ENCODE measurements at regions not wholly inside any gene's neighbourhood (a gene's known extent, or its start where the extent isn't known, plus 50 kb on each side); places are given as distances from the start of the nearest gene placed in this dataset.

DNA sequence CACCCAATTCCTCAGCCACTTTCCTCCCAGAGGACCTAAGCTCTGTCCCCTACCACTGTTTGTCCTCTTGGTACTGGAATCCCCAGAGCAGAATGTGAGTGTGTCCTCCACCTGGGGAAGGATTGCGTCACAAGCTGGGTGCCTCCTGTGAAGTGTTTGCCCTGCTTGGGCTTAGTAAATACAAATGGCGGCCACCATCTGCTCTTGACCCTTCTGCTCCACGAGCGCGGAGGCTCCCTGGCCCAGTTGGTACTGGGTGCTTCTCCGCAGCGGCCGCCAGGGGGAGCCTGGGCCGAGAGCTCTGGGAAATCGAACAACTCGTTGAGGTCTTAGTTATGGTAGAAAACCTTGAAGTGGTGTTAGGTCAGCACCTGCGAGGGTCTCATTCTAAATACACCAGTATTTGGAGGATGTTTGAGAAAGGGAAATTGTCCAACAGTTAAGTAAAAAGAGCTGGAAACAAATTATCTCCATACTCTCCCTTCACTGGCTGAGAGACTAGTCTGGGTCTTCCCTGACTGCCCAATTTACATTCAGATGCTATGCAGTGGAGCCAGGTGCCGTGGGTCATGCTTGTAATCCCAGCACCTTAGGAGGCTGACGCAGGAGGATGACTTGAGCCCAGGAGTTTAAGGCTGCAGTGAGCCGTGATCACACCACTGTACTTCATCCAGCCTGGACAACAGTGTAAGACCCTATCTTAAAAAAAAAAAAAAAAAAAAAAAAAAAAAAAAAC lies 74.6 kb upstream of the TEAD1 start (continued):
- peak; percentile 90; the same call in 1 of the 2 replicates for TF ChIP-seq ZSCAN5A (CRISPR knock-in tag; IDR thresholded peaks at IDR 0.05; ENCODE audit: borderline replicate concordance)
- peak; percentile 70; the same call in 1 of the 2 replicates for TF ChIP-seq ZNF280D (CRISPR knock-in tag; IDR thresholded peaks at IDR 0.05)
- TF ChIP-seq ZFP41 (CRISPR knock-in tag; IDR thresholded peaks at IDR 0.05; ENCODE audit: borderline replicate concordance) = no peak
- TF ChIP-seq FOXJ3 (CRISPR knock-in tag; IDR thresholded peaks at IDR 0.05; ENCODE audit: borderline replicate concordance) = peak; percentile 92; the same call in 1 of the 2 replicates
- TF ChIP-seq ZNF414 (CRISPR knock-in tag; IDR thresholded peaks at IDR 0.05) = 0 out of 2 replicates have a peak, but pooled peaks have one; percentile 48
- TF ChIP-seq ZNF777 (CRISPR knock-in tag; IDR thresholded peaks at IDR 0.05) = 0 out of 2 replicates have a peak, but pooled peaks have one; percentile 42
- TF ChIP-seq AHR (CRISPR knock-in tag; IDR thresholded peaks at IDR 0.05) = no peak
- TF ChIP-seq IRF1 (CRISPR knock-in tag; IDR thresholded peaks at IDR 0.05; ENCODE audit: low read depth) = no peak
- TF ChIP-seq KDM5B (CRISPR knock-in tag; IDR thresholded peaks at IDR 0.05; ENCODE audit: borderline replicate concordance) = peak; percentile 83; the same call in 1 of the 2 replicates
- no peak for TF ChIP-seq HNRNPH1 (optimal IDR thresholded peaks at IDR 0.05; ENCODE audit: low read depth, low read length)
- TF ChIP-seq, protein P1, sequence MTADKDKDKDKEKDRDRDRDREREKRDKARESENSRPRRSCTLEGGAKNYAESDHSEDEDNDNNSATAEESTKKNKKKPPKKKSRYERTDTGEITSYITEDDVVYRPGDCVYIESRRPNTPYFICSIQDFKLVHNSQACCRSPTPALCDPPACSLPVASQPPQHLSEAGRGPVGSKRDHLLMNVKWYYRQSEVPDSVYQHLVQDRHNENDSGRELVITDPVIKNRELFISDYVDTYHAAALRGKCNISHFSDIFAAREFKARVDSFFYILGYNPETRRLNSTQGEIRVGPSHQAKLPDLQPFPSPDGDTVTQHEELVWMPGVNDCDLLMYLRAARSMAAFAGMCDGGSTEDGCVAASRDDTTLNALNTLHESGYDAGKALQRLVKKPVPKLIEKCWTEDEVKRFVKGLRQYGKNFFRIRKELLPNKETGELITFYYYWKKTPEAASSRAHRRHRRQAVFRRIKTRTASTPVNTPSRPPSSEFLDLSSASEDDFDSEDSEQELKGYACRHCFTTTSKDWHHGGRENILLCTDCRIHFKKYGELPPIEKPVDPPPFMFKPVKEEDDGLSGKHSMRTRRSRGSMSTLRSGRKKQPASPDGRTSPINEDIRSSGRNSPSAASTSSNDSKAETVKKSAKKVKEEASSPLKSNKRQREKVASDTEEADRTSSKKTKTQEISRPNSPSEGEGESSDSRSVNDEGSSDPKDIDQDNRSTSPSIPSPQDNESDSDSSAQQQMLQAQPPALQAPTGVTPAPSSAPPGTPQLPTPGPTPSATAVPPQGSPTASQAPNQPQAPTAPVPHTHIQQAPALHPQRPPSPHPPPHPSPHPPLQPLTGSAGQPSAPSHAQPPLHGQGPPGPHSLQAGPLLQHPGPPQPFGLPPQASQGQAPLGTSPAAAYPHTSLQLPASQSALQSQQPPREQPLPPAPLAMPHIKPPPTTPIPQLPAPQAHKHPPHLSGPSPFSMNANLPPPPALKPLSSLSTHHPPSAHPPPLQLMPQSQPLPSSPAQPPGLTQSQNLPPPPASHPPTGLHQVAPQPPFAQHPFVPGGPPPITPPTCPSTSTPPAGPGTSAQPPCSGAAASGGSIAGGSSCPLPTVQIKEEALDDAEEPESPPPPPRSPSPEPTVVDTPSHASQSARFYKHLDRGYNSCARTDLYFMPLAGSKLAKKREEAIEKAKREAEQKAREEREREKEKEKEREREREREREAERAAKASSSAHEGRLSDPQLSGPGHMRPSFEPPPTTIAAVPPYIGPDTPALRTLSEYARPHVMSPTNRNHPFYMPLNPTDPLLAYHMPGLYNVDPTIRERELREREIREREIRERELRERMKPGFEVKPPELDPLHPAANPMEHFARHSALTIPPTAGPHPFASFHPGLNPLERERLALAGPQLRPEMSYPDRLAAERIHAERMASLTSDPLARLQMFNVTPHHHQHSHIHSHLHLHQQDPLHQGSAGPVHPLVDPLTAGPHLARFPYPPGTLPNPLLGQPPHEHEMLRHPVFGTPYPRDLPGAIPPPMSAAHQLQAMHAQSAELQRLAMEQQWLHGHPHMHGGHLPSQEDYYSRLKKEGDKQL (CRISPR knock-in tag; IDR thresholded peaks at IDR 0.05; ENCODE audit: low read depth) = 0 out of 2 replicates have a peak, but pooled peaks have one; percentile 42
- peak; percentile 84; the same call in 1 of the 2 replicates for TF ChIP-seq FOXK1 (CRISPR knock-in tag; IDR thresholded peaks at IDR 0.05; ENCODE audit: borderline replicate concordance, low read depth)
- peak; percentile 81; the same call in 1 of the 2 replicates for TF ChIP-seq ZNF724P (CRISPR knock-in tag; IDR thresholded peaks at IDR 0.05; ENCODE audit: borderline replicate concordance)
- TF ChIP-seq ZFYVE20 (CRISPR knock-in tag; IDR thresholded peaks at IDR 0.05; ENCODE audit: borderline replicate concordance, low read depth) = no peak
- TF ChIP-seq GFI1 (CRISPR knock-in tag; IDR thresholded peaks at IDR 0.05; ENCODE audit: borderline replicate concordance) = 0 out of 2 replicates have a peak, but pooled peaks have one; percentile 50
- TF ChIP-seq GLI4 (CRISPR knock-in tag; IDR thresholded peaks at IDR 0.05; ENCODE audit: borderline replicate concordance) = no peak

Data from HepG2 (cell line).